Right lobe of liver (tissue), 6 donors: ENCODE measurements at regions not wholly inside any gene's neighbourhood (a gene's known extent, or its start where the extent isn't known, plus 50 kb on each side); places are given as distances from the start of the nearest gene placed in this dataset.

ENCODE experiments used
- ATAC-seq, 4 donors: fragments of 200-7000 bp; cut with Tn5 transposase; one replicate each; pipeline ENCODE4 v1.9.1; 2020; ENCODE audit warnings: mild to moderate bottlenecking in 4 of 4, moderate library complexity in 4 of 4
- DNase-seq, 3 donors: peaks; one replicate each; pipeline ENCODE4 v3.0.0-alpha.2; 2020
- H3K27ac ChIP-seq, 3 donors: fragments of 200-600 bp; one replicate each; pipeline ENCODE4 v1.8.0; 2022
- H3K27me3 ChIP-seq, 2 donors: fragments of 200-600 bp; one replicate each; pipeline ENCODE4 v1.8.0; 2022
- H3K36me3 ChIP-seq, 4 donors: fragments of 200-600 bp; sonication (generic) in 1 of 4; one replicate each; pipeline versions ENCODE4 v1.5.1 to v1.8.0; 2017 to 2022; ENCODE audit warnings: control low read depth in 1 of 4
- H3K4me1 ChIP-seq, 4 donors: fragments of 200-600 bp; sonication (generic) in 1 of 4; one replicate each; pipeline versions ENCODE4 v1.5.1 to v1.8.0; 2017 to 2022; ENCODE audit warnings: control low read depth in 1 of 4
- H3K4me3 ChIP-seq, 3 donors: fragments of 200-600 bp; one replicate each; pipeline ENCODE4 v1.8.0; 2022
- H3K9me3 ChIP-seq, 4 donors: fragments of 200-600 bp; sonication (generic) in 1 of 4; one replicate each; pipeline versions ENCODE4 v1.5.1 to v1.8.0; 2017 to 2022; ENCODE audit warnings: control low read depth in 1 of 4
- POLR2A ChIP-seq: fragments of 450-650 bp; IDR thresholded peaks from one replicate; pipeline ENCODE4 v1.6.1; 2017; ENCODE audit warnings: antibody characterized with exemption, mild to moderate bottlenecking
- WGBS: methylation state at CpG from one replicate; pipeline ENCODE4 v1.1.6; 2018; ENCODE audit warnings: low coverage, low lambda C conversion rate; ENCODE audit not compliant: insufficient coverage; ENCODE audit errors: missing lambda C conversion rate; 5-methylcytosine and 5-hydroxymethylcytosine counted together
- intact Hi-C, 2 donors: fragments of 100-400 bp; cut with DNase I; formaldehyde crosslinking; loops; one replicate each; pipeline versions ENCODE4 v1.11.2 to v1.14.1; 2022
- TF ChIP-seq, protein P1 (sequence below), 4 donors: fragments of 200-600 bp in 3 of 4; fragments of 450-650 bp in 1 of 4; IDR thresholded peaks; one replicate each; pipeline versions ENCODE4 v1.5.1 to v1.8.0; 2016 to 2022; ENCODE audit warnings: antibody characterized with exemption in 4 of 4, mild to moderate bottlenecking in 2 of 4
- donor health status: DM: no; HTN: yes; CAD: no.
- donor health status: DM: no; HTN: no; CAD: no.
- donor health status: DM: no; HTN: no; CAD: no.
- donor health status: DM: no; HTN: yes; CAD: no.
- donor health status: DM: no; HTN: yes; CAD: no.

DNA sequence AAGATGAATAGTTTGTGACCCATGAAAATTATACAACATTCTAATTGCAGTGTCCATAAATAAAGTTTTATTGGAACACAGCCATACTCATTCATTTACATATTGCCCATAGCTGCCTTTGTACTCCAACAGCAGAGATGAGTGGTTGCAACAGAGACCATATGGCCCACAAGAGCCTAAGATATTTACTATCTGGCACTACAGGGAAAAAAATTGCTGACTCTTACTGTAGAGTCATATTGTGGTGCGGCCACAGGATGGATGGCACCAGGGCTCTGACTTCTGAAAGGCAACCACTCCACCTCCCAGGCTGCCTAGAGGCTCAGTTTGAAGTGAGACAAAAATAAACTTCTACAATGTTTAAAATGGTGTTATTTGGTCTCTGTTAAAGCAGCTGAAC, 404.0 kb upstream of the ATP5MC3 start:
- Histone ChIP-seq H3K27me3 (no peaks in the 10 kb centered on the region), H3K27ac (no peak overlapping the region), H3K9me3 (no peaks in the 10 kb centered on the region), H3K4me3 (no peak overlapping the region), H3K4me1 (no peaks in the 10 kb centered on the region), H3K36me3 (no peaks in the 10 kb centered on the region)
- intact Hi-C loops, result no loop called here
- no peak for DNase-seq
- ATAC-seq, result no peak
- WGBS, result 71% methylated on average over 1 of the region's 1 CpG
- TF ChIP-seq, protein P1, sequence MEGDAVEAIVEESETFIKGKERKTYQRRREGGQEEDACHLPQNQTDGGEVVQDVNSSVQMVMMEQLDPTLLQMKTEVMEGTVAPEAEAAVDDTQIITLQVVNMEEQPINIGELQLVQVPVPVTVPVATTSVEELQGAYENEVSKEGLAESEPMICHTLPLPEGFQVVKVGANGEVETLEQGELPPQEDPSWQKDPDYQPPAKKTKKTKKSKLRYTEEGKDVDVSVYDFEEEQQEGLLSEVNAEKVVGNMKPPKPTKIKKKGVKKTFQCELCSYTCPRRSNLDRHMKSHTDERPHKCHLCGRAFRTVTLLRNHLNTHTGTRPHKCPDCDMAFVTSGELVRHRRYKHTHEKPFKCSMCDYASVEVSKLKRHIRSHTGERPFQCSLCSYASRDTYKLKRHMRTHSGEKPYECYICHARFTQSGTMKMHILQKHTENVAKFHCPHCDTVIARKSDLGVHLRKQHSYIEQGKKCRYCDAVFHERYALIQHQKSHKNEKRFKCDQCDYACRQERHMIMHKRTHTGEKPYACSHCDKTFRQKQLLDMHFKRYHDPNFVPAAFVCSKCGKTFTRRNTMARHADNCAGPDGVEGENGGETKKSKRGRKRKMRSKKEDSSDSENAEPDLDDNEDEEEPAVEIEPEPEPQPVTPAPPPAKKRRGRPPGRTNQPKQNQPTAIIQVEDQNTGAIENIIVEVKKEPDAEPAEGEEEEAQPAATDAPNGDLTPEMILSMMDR (IDR thresholded peaks at IDR 0.05), result no peak
- no peak for TF ChIP-seq POLR2A

DNA sequence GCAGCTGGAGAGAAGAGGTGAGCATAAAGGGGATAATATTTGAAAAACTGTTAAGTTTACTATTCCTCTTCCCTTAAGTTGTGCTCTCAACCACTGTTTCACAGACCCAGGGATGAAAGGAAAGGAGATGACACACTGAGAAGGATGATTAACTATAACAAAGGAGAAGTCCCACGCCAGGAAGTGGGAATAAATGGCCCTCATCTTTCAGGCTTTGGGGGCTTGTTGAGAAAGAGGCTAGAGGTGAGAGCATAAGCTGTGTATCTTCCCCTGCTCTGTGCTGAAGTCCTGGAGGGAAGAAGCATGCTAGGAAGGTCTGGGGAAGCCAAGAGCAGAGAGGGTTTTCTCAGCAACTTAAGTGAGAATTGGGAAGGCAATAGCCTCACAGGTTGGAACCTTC, 399.1 kb upstream of the ATP5MC3 start:
- Histone ChIP-seq H3K27ac (no peak overlapping the region), H3K4me1 (peaks cover 0 to 16% (median 4%) of the 10 kb centered on the region in 4 donors), H3K27me3 (no peaks in the 10 kb centered on the region), H3K9me3 (no peaks in the 10 kb centered on the region), H3K4me3 (no peak overlapping the region), H3K36me3 (no peaks in the 10 kb centered on the region)
- 53% methylated on average over 1 of the region's 1 CpG for WGBS
- TF ChIP-seq POLR2A, result no peak
- TF ChIP-seq, protein P1 (IDR thresholded peaks at IDR 0.05), result no peak
- no peak for DNase-seq
- intact Hi-C loops, result no loop called here
- no peak for ATAC-seq

DNA sequence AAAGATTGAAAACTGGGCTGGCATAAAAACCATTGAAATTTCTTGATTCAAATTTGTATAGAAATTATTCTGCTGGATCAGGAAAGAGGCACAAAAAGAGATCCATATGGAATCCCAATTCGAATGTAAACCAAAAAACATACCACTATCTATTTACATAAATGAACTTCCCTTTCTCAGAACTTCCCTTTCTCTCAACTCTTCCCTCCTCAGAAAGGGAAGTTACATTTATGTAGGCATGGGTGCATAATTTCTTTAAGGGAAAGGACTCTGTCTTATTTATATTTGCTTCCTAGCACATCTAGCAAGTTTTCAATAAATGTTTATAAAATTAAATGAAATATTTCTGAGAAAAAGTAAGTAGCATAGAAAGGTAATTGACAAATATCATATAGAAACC, 398.1 kb upstream of the ATP5MC3 start:
- intact Hi-C loops, result no loop called here
- 33% methylated on average over 1 of the region's 1 CpG for WGBS

DNA sequence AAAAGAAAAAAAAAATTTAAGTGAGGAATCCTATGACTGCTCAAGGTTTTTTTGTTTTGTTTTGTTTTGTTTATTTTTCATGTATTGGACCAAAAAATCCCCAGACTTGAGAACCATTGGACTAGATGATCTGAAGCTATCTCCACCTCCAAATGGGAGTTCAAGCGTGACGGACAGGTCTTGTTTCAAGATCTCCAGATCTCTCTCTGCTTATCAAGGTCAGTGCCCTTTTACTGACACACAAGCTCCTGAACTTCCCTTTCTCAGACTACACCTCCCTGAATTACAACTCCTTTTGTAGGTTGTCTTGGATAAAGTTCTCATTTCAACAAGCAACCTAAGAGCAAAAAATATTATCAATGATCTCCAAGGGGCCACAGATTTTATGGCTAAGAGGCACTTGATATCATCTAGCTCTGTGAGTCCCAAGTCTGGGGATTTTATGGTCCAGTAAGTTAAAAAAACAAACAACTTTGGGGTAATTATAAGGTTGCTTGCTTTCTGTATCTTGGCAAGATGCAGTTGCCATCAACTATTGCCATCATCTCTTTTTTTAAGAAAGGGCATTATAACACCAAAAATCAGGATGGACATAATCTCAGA, 396.0 kb upstream of the ATP5MC3 start:
- no peaks in the 10 kb centered on the region for H3K36me3 ChIP-seq
- no peak overlapping the region for H3K4me3 ChIP-seq
- no peaks in the 10 kb centered on the region for H3K27me3 ChIP-seq
- H3K27ac ChIP-seq, result peak overlapping the region in 2 of 3 donors; percentile 12 to 35
- no peaks in the 10 kb centered on the region for H3K9me3 ChIP-seq
- intact Hi-C loops, result no loop called here
- no peak for DNase-seq
- ATAC-seq, result peak in 2 of 4 donors; percentile 33 to 54
- peaks cover 0 to 16% (median 4%) of the 10 kb centered on the region in 4 donors for H3K4me1 ChIP-seq
- 74% methylated on average over 2 of the region's 2 CpGs for WGBS
- TF ChIP-seq, protein P1 (IDR thresholded peaks at IDR 0.05), result no peak
- no peak for TF ChIP-seq POLR2A

More for the DNA sequence above, 398.1 kb upstream of the ATP5MC3 start:
- ATAC-seq, result no peak
- H3K36me3 ChIP-seq, result no peaks in the 10 kb centered on the region
- peaks cover 0 to 16% (median 4%) of the 10 kb centered on the region in 4 donors for H3K4me1 ChIP-seq
- DNase-seq, result no peak
- H3K27ac ChIP-seq, result no peak overlapping the region
- H3K4me3 ChIP-seq, result no peak overlapping the region
- TF ChIP-seq, protein P1 (IDR thresholded peaks at IDR 0.05), result no peak
- TF ChIP-seq POLR2A, result no peak
- H3K9me3 ChIP-seq, result no peaks in the 10 kb centered on the region
- no peaks in the 10 kb centered on the region for H3K27me3 ChIP-seq
